T-helper 1 cell treated with Interleukin-12 subunit alpha and Interleukin-12 subunit beta and Interleukin-4 antibody, amounts not matched to agents 30 ng/mL and 1 ng/mL, for 36 hours (primary cell): ENCODE measurements at regions not wholly inside any gene's neighbourhood (a gene's known extent, or its start where the extent isn't known, plus 50 kb on each side); places are given as distances from the start of the nearest gene placed in this dataset.
"Not testable (repeated sequence)": the region's sequence is repeated elsewhere in the genome, so short reads cannot be mapped to it uniquely, and the experiment has no call there.

ENCODE experiments used
- intact Hi-C: fragments of 100-400 bp; cut with micrococcal nuclease; formaldehyde crosslinking; loops from one replicate; pipeline ENCODE4 v1.15.1; 2024

DNA sequence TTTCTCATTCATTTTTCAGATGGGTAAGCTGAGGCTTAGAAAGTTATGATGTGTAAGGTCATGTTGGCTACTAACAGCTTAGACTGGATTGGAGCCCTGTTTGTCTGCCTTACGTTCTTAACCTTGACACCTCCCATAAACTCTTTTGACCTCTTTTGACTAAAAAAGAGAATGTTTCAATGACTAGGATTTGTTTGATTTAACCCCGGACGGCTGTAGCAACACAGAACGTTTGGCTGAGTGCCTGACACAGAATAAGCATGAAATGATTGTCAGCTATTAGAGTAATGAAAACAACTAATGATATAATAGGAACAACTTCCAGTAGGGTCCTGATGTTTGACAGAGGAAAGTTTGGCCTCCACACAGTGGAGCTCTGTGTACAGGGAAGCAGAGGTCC, 83.3 kb upstream of the PDZD8 start:
- intact Hi-C loops, result no loop called here

DNA sequence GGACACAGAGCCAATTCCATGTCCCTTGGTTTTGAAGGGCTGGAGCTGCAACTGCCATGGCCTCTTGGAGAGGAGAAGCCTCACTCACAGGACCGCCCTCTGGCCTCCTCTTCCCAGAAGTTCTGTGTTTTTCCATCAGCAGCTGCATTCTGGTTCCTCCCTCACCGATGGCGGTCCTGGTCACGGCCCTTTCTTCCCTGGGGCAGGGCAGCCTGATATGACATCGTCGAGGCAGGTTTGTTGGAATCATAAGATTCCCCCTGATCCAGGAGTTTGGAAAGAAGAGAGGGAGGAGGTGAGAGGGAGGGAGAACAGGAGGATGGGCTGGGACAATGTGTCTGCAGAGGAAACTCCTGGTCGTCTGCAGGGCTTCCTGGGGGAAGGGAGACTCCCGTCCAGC, 82.7 kb upstream of the PDZD8 start:
- intact Hi-C loops, result no loop called here

DNA sequence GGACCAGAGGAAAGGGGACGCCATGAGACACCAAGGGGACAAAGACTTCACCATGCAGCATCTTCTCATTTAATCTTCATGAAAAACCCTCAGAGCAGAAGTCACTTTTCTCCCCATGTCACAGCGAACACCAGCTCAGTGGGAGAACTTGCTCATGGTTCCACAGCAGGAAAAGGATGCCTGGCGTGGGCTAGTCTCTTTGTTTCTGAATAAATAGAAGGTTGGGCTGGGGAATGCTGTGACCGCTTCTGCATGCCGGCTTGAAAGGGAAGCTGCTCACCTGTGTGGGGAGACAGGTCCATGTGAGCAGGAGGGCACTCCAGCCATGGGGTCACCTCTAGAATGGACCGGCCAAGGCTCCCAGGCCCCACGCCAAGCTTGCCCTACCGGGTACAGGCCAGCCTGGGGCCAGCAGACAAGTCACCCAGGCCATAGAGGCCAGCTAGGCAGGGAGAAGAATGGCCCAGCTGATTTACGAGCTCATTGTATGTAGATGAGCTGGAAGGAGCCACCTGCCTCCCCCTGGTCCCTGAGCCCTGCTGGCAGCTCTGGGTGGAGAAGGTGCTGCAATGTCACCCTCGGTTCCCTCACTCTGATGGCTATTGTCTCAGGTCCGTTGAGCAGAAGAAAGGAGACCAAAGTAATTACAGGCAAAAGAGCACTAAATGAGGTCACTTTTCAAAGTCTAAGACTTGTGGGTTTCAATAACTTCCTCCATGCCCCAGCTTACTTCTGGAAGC, 82.0 kb upstream of the PDZD8 start:
- intact Hi-C loops, result no loop called here

DNA sequence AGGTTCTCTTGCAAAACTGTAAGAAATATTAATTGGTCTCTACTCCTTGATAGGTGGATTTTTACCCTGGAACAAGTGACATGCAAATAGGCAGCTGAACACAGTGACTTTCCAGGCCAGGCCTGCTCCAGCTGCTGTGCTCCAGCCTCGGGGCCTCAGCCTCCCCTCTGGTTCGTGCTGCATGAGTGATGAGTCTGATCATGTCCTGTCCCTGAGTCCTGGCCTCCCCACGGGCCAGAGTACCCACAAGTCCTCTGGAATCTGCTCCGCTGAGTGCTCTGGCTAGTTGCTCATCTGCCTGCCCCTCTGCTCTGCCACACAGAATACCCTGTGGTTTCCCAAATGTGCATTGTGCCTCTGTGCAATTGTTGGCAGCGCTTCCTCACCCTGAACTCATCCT, 80.1 kb upstream of the PDZD8 start:
- intact Hi-C loops, result no loop called here

DNA sequence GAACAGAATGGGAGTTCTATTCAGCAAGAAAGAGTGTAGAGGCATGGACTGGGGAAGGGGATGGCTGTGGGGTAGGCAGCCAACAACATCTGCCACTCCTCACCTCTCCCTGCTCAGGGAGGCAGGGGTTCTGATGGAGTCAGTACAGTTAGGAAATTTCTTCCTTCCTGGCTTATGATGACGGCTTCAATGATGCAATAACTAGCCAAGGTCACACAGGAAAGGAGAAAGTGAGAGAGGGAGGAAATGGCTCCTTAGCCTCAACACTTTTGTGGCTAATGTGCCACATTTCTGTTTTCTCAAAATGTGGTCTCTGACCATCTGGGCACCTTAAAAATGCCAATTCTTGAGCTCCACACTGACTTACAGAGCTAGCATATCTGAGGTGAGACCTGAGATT, 79.3 kb upstream of the PDZD8 start:
- intact Hi-C loops, result no loop called here

DNA sequence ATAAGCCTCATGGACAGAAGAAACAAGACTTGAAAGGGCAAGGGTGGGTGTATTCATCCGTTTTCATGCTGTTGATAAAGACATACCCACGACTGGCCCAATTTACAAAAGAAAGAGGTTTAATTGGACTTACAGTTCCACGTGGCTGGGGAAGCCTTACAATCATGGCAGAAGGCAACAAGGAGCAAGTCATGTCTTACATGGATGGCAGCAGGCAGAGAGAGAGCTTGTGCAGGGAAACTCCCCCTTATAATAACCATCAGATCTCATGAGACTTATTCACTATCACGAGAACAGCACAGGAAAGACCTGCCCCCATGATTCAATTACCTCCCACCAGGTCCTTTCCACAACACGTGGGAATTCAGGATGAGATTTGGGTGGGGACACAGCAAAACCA, 78.2 kb upstream of the PDZD8 start:
- intact Hi-C loops, result not testable (repeated sequence)

DNA sequence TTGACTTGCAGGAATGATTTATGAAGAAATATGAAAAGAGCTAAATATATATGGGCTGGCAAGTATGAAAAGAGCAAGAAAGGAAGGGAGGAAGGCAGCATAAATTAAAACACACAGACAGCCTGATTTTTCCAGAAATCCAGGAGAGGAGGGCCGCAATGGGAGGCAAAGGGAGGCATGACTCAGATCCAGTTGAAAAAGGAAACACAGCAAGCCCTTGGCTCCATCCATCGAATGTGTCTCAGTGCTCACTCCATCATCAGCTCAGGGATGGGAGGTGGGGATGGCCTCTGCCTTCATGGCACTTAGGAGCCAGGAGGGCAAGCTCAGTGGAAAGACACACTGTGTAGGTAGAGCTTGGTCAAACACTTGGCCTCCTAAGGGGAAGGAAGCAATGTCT, 75.7 kb upstream of the PDZD8 start:
- intact Hi-C loops, result no loop called here

DNA sequence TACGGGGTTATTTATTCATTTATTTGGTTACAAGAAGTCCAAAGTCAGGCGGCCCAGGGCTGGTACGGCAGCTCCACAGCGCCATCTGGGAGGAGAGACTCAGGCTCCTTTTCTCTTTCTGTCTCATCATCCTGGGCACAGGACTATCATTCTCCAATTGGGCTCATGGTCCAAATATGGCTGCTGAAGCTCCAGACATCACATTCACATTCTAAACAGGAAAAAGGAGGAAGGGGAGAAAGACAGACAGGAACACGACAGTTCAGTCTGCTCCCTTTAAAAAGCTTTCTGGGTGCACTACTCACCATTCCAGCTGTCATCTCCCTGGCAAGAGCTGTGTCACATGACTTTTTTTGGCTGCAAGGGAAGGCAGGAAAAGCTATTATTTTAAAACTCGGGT, 74.4 kb upstream of the PDZD8 start:
- intact Hi-C loops, result no loop called here

DNA sequence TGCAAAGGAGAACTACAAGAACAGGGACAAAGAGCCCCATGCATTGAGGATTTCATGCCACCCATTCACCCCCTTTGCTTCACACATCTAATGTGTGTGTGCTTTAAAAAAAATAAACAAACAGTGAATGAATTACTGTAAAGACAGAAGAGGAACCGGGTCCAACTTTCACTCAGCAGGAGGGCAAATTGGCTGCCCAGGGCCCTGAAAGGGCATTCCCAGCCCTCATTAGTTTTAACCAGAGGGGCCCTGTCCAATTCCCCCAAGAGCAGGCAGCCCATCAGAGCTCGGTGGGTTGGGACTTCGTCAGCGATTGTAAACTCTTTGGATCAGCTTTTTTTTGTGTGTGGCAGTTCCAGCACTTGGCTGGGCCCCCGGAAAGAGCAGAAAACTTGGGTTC, 73.6 kb upstream of the PDZD8 start:
- intact Hi-C loops, result no loop called here

DNA sequence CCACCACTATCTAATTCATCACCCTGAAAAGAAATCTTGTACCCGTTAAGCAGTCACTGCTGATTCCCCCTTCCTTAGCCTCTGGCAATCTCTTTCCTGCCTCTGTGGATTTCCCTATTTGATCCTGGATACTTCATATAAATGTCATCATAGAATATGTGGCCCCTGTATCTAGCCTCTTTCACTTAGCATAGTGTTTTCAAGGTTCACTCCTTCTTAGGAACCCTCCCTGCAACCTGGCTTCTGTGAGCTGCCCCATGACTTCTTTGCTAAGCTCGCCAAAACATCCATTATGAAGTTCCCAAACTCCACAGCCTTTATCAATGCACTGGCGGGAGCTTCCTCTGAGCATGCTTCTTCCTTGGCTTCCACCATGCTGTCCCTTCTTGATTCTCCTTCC, 70.8 kb upstream of the PDZD8 start:
- intact Hi-C loops, result no loop called here

DNA sequence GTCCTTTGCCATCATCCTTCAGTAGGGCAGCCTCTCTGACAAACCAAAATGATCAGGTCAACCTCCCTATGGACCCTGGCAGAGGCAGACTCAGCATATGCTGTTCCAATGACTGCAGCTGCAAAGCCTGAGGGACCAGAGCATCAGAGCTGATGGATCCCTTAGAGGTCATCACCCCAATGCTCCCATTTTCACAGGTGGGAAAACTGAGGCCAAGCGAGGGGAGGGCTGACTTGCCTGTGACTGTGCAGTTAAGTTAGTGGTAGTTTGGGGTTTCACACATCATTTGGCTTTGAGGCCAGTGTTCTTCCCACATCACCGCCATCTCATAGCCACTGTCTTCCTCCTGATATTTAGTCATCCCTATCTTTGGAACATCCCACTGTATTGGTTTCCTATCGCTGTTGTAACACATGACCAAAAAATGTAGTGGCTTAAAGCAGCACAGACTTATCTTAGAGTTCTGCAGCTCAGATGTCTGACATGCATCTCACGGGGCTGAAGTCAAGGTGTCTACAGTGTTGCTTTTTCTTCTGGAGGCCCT, 69.3 kb upstream of the PDZD8 start:
- intact Hi-C loops, result no loop called here

DNA sequence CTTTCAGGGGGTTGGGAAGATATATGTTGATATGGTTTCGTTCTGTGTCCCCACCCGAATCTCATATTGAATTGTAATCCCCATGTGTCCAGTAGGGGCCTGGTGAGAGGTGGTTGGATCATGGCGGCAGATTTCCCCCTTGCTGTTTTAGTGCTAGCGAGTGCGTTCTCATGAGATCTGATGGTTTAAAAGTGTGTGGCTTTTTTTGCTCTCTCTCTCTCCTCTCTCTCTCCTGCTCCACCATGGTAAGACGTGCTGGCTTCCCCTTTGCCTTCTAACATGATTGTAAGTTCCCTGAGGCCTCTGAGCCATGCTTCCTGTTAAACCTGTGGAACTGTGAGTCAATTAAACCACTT, 68.4 kb upstream of the PDZD8 start:
- intact Hi-C loops, result loop anchor here (2.0 kb wide), 1 partner anchor 797 kb away; no protein-coding TSS in a partner anchor

DNA sequence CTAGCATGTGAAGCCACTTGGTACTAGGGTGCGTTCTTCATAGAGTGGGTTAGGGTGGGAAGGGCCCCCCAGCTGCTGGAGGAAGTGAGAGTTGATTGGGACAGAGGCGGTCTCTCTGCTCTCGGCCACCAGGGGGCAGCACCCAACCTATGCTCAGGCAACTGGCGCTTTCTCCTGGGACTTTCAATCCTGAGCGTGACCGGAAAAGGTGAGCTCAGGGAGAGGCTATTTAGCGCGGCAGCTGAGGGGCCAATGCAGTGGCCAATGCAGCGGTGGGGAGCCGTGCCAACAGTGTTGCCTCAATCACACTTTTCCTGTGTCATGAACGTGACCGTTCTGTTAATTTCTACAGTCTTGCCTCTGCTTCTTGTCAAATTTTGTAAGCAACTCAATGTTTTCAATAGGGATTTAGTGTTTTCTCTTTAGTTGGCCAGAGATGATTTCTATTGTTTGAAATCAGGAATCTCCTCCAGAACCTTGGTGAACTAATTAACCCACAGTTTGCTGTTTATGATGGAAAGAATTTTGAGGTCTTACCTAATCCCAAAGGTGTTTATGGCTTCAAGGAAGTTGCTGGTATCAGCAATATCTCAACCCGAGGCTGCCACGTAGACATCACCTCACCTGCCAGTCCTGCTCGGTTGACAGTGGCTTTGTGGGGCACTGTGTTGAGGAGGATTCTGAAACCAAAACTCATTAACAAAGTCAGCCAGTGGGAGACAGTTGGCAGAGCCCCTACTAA, 67.9 kb upstream of the PDZD8 start:
- intact Hi-C loops, result loop anchor here (2.0 kb wide), 1 partner anchor 798 kb away; no protein-coding TSS in a partner anchor

DNA sequence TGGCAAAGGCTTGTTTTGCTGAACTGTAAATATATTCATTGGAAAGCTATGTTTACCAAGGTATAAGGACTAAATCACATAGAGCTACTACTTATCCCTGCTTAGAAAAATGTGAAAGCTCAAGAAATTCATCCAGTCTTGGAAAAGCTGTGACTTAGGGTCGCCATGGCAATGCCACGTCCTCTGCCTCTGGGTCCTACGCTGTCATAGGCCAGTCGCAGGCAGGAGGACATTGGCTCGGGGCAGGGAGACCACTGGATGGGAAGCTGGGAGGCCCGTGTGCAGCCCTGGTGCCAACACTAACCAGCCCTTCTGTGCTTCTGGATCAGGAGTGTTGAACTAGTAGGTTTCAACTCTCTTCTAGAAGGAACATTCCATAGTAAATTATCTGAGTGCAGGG, 67.3 kb upstream of the PDZD8 start:
- intact Hi-C loops, result loop anchor here (2.0 kb wide), 1 partner anchor 798 kb away; no protein-coding TSS in a partner anchor

DNA sequence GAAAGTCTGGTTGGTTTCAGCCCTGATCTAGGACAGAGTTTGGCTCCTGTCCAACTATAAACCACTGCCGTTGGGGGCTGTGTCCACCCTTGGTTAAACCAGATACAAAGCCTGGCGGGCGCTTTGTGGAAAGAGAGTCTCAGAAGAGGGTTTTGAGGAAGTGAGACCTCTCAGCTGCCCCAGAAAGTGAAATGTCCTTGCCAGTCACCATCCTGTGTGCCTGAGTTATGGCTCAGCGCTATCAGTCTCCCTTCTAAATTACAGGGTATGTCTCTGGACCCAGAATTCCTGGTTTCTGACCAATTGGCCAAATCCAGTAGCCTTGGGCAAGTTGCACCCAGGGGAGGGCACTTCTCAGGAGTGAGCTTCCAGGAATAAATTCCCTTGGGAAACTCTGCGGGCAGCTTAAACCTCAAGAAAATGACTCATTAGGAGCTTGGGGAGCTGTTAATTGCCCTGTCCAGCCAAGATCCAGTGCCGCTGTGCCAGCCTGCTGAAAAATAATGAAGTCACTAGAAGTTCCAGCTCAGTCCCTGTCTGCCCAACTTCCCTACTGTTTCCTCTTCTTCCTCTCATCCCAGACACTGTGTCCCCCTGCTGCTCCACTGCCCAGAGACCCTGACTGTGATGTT, 66.7 kb upstream of the PDZD8 start:
- intact Hi-C loops, result loop anchor here (2.0 kb wide), 1 partner anchor 799 kb away; no protein-coding TSS in a partner anchor

DNA sequence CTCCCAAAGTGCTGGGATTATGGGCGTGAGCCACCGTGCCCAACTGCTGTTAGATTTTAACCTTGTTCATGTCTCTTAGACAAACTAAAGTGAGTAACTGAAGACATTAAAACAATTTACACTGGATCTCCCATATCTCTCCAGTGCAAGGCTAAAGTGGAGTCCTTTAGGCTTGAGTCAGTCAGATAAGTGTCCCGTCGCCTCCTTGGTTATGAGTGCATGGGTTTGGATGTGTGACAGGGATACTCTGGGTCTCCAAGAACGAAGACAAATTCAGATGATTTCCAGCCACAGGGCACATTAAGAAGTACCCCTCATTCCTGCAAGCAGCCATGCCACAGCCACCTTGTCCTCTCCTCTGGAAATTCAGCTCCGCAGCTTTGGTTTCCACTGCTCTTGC, 66.1 kb upstream of the PDZD8 start:
- intact Hi-C loops, result no loop called here

DNA sequence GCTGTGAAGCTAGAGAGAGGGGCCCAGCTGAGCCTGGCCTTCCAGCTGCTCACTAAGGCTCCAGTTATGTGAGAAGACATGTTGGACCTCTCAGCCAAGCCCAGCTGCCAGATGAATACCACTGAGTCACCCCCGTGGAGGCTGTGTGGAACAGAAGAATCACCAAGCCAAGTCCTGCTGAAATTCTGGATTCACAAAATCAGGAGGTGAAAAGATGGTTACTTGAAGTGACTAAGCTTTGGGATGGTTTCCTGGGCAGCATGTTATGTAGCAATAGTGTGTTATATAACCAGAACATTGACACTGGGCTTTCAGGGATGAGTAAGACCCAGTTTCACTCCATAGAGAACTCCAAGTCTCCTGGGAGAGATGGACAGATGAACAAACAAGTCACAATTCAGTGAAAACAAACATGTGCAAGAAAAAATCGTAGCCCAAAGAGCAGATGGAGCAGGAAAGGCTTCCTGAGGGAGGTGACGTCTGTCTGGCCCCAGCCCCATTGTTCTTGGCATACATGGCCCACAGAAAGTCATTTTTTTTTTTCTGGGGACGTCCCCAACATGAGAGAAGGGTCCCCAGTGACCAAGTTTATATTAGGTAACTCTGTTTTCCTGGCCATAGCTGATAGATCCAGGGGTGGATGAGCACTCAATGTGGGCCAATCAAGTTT, 64.1 kb upstream of the PDZD8 start:
- intact Hi-C loops, result no loop called here

DNA sequence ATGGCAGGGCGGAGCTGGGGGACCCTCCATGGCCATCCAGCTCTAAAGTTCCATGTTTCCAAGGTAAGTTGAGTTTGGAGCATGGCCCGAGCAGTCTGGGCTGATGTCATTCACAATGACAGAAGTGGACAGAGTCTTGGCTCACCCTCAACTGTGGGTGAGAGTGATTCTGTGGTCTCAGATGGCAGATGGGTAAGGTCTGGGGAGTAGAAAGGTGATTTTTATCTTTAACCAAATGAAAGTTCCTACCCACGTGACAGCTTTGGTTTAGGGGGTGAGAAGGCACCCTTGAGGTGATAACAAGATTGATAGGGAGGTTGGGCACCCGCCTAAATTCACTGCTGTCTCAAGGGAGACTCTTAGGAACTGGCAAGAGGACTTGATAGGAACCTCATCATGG, 57.6 kb upstream of the PDZD8 start:
- intact Hi-C loops, result no loop called here

DNA sequence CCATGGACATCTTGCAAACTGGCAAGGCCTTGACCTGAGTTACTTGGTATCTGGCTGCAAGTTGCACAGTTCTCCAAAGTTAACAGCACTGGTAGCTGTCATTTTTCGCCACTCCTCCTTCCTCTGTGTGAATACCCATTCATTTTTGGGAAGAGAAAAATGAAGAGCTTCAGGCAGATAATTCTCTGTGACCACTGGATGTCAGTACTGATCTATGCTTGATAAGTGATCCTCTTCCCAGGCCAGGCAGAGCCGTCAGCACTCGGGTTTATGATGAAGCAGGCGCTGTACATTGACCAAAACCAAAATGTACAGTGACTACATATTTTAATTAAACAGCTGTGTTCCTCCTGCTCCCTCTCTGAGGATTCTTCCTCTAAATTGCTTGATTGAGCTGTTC, 55.9 kb upstream of the PDZD8 start:
- intact Hi-C loops, result no loop called here

DNA sequence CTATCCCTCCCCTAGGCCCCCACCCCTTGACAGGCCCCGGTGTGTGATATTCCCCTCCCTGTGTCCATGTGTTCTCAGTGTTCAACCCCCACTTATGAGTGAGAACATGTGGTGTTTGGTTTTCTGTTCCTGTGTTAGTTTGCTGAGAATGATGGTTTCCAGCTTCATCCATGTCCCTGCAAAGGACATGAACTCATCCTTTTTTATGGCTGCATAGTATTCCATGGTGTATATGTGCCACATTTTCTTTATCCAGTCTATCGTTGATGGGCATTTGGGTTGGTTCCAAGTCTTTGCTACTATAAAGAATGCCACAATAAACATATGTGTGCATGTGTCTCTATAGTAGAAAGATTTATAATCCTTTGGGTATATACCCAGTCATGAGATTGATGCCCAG, 55.3 kb upstream of the PDZD8 start:
- intact Hi-C loops, result not testable (repeated sequence)

DNA sequence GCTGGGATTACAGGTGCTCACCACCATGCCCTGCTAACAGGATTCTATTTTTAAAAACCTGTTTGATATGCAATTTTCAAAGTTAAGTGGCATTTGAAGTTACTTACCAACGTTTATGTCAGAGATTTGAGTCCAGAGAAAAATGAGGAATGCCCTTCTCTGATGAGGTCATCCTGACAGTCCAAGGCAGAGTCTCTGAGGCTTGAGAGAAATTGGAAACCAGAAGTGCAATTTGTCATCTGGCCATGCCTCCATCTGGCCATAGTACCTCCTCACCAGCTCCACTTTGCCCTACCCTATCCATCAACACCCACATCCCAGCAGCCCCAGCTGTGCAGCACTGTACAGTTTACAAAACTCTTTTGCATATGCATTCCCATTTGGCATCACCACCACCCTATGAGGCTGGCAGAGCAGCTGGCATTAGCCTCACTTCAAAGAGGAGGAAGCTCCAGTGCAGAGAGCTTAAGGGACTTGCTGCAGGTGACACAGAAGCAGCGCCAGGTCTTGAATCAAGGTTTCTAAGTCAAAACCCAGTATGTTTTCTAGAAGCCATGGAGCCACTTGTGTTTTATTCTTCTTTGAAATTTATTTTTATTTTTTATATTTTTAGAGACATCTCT, 54.5 kb upstream of the PDZD8 start:
- intact Hi-C loops, result no loop called here
